ENCODE measurements at regions not wholly inside any gene's neighbourhood (a gene's known extent, or its start where the extent isn't known, plus 50 kb on each side); places are given as distances from the start of the nearest gene placed in this dataset.

DNA sequence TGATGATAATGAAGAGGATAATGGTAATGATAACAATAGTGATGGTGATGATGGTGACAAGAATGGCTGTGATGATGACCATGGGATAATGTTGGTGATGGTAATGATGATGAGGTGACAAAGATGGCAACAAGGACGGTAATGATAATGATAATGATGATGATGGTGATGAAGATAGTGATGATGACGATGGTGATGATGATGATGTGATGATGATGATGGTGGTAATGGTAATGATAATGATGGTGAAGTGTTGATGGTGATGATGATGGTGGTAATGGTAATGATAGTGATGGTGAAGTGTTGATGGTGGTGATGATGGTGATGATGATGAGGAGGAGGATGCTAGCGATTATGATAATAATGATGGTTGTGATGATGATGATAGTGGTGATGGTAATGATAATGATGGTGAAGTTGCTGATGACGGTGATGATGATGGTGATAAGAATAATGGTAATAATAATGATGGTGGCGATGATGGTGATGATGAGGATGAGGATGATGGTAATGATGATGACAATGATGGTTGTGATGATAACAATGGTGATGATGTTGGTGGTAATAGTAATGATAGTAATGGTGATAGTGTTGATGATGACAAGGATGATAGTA, 54.7 kb upstream of the OPCML start:
- no peak for TF ChIP-seq GATA2 (IDR thresholded peaks at IDR 0.05; ENCODE audit: low read depth, low read length)
- TF ChIP-seq GATA3 (IDR thresholded peaks at IDR 0.05; ENCODE audit: low read depth, low read length): no peak
